Upper lobe of left lung (tissue), 4 donors: ENCODE measurements at regions not wholly inside any gene's neighbourhood (a gene's known extent, or its start where the extent isn't known, plus 50 kb on each side); places are given as distances from the start of the nearest gene placed in this dataset.

Experiments
- CTCF ChIP-seq, 6 experiments: fragments of 450-650 bp in 4 of 6; fragments of 200-600 bp in 2 of 6; sonication (generic) in 2 of 6; IDR thresholded peaks; one replicate each; pipeline ENCODE4 v1.5.1; 2016 to 2019; ENCODE audit warnings: antibody characterized with exemption in 6 of 6
- POLR2AphosphoS5 ChIP-seq, 2 donors: sonication (generic); formaldehyde crosslinking; IDR thresholded peaks; one replicate each; pipeline ENCODE4 v1.5.1; 2017; ENCODE audit warnings: antibody characterized with exemption in 2 of 2

- TF ChIP-seq CTCF (IDR thresholded peaks at IDR 0.05): no peak
- no peak for TF ChIP-seq POLR2AphosphoS5 (IDR thresholded peaks at IDR 0.05)
Observed at GRCh38 chr5:79888643-79889042, 102.4 kb downstream of the MTX3 start.
